Testis (tissue), 2 donors: ENCODE measurements at regions not wholly inside any gene's neighbourhood (a gene's known extent, or its start where the extent isn't known, plus 50 kb on each side); places are given as distances from the start of the nearest gene placed in this dataset.

Source experiments
- DNase-seq: peaks from one replicate; pipeline ENCODE4 v3.0.0-alpha.2; 2019
- H3K27ac ChIP-seq, 2 donors: fragments of 200-600 bp; sonication (generic); one replicate each; pipeline ENCODE4 v1.5.1; 2019
- H3K27me3 ChIP-seq: fragments of 200-600 bp; sonication (generic); one replicate; pipeline ENCODE4 v1.5.1; 2019
- H3K36me3 ChIP-seq: fragments of 200-600 bp; sonication (generic); one replicate; pipeline ENCODE4 v1.5.1; 2017; ENCODE audit warnings: low read depth; ENCODE audit errors: missing control alignments
- H3K4me1 ChIP-seq: fragments of 200-600 bp; sonication (generic); one replicate; pipeline ENCODE4 v1.5.1; 2019
- H3K4me3 ChIP-seq, 2 donors: fragments of 200-600 bp; sonication (generic); one replicate each; pipeline ENCODE4 v1.5.1; 2017 to 2019
- H3K9me3 ChIP-seq: fragments of 200-600 bp; sonication (generic); one replicate; pipeline ENCODE4 v1.5.1; 2017
- CTCF ChIP-seq, 3 experiments: fragments of 450-650 bp in 2 of 3; fragments of 200-600 bp in 1 of 3; sonication (generic) in 1 of 3; IDR thresholded peaks; one replicate each; pipeline ENCODE4 v1.5.1; 2016 to 2019; ENCODE audit warnings: antibody characterized with exemption in 3 of 3, mild to moderate bottlenecking in 2 of 3, moderate library complexity in 1 of 3
- POLR2A ChIP-seq: fragments of 450-650 bp; IDR thresholded peaks from one replicate; pipeline ENCODE4 v1.6.1; 2017; ENCODE audit warnings: antibody characterized with exemption, mild to moderate bottlenecking, moderate library complexity
- WGBS, 2 donors: methylation state at CpG; one replicate each; pipeline ENCODE4 v1.1.5; 2018; 5-methylcytosine and 5-hydroxymethylcytosine counted together
- intact Hi-C: fragments of 100-400 bp; cut with DNase I; formaldehyde crosslinking; loops from one replicate; pipeline ENCODE4 v1.15.1; 2023; ENCODE audit warnings: low total_unique reads

- Histone ChIP-seq H3K4me1 (no peaks in the 10 kb centered on the region), H3K27me3 (no peaks in the 10 kb centered on the region), H3K27ac (no peak overlapping the region), H3K36me3 (no peaks in the 10 kb centered on the region), H3K4me3 (no peak overlapping the region), H3K9me3 (no peaks in the 10 kb centered on the region)
- WGBS, 2 donors, result 79 to 88% methylated on average over 4 to 6 of the region's 6 CpGs
- intact Hi-C loops, result no loop called here
- DNase-seq, result no peak
- TF ChIP-seq POLR2A (no peak), CTCF (IDR thresholded peaks at IDR 0.05) (no peak)
Measured at GRCh38 chr13:111882351-111882750, 184.6 kb upstream of the SOX1 start.

GRCh38 chr13:111883571-111884343, 183.2 kb upstream of the SOX1 start:
- intact Hi-C loops, result no loop called here
- H3K4me1 ChIP-seq, result no peaks in the 10 kb centered on the region
- no peak overlapping the region for H3K4me3 ChIP-seq
- H3K36me3 ChIP-seq, result no peaks in the 10 kb centered on the region
- H3K9me3 ChIP-seq, result no peaks in the 10 kb centered on the region
- no peak overlapping the region for H3K27ac ChIP-seq
- 81 to 85% methylated on average over 17 of the region's 17 CpGs for WGBS, 2 donors
- DNase-seq, result no peak
- H3K27me3 ChIP-seq, result no peaks in the 10 kb centered on the region
- TF ChIP-seq CTCF (IDR thresholded peaks at IDR 0.05), result no peak
- TF ChIP-seq POLR2A, result no peak

- no peak for DNase-seq
- 62 to 69% methylated on average over 7 of the region's 7 CpGs for WGBS, 2 donors
- H3K4me1 ChIP-seq, result no peaks in the 10 kb centered on the region
- intact Hi-C loops, result no loop called here
- no peak overlapping the region for H3K4me3 ChIP-seq
- no peak overlapping the region for H3K27ac ChIP-seq
- no peaks in the 10 kb centered on the region for H3K27me3 ChIP-seq
- H3K9me3 ChIP-seq, result no peaks in the 10 kb centered on the region
- no peaks in the 10 kb centered on the region for H3K36me3 ChIP-seq
- no peak for TF ChIP-seq POLR2A
- no peak for TF ChIP-seq CTCF (IDR thresholded peaks at IDR 0.05)
Measured at GRCh38 chr13:111886217-111886945, 180.6 kb upstream of the SOX1 start.

GRCh38 chr13:111893071-111893606, 173.8 kb upstream of the SOX1 start:
- H3K4me3 ChIP-seq, result peak overlapping the region; percentile 32 to 52
- intact Hi-C loops, result no loop called here
- TF ChIP-seq CTCF (IDR thresholded peaks at IDR 0.05) (no peak), POLR2A (no peak)
- H3K4me1 ChIP-seq, result no peaks in the 10 kb centered on the region
- DNase-seq, result peak; percentile 33
- no peak overlapping the region for H3K27ac ChIP-seq
- H3K9me3 ChIP-seq, result no peaks in the 10 kb centered on the region
- H3K27me3 ChIP-seq, result no peaks in the 10 kb centered on the region
- H3K36me3 ChIP-seq, result no peaks in the 10 kb centered on the region
- WGBS, 2 donors, result 13 to 16% methylated on average over 25 to 39 of the region's 39 CpGs
